K562 (cell line): ENCODE measurements at regions not wholly inside any gene's neighbourhood (a gene's known extent, or its start where the extent isn't known, plus 50 kb on each side); places are given as distances from the start of the nearest gene placed in this dataset.

Experiments
- ATAC-seq: fragments of 200-7000 bp; cut with Tn5 transposase; 3 replicates; pipeline ENCODE4 v1.9.1; 2020; ENCODE audit warnings: moderate library complexity
- BruUV-seq: library from RNA; stranded (reverse); fragments of 400-500 nt; replicated peaks from 2 replicates; lab custom pipeline; 2021; lab: Mats Ljungman, UMichigan
- CTCF ChIA-PET: fragments of 300-600 bp; formaldehyde crosslinking; extraction: SDS; loops from one replicate; lab custom pipeline; 2021; ENCODE audit warnings: low intra/inter-chr PET ratio; lab: Yijun Ruan, JAX
- POLR2A ChIA-PET: fragments of 300-600, 350-650 bp; sonication (Branson Sonifier 250); formaldehyde crosslinking; extraction: SDS; loops from one replicate; lab custom pipeline; 2021; ENCODE audit warnings: antibody characterized with exemption, inconsistent platforms; lab: Yijun Ruan, JAX
- DNase-seq, 4 experiments: peaks; one replicate each; pipeline versions ENCODE4 v3.0.0 to v3.0.0-alpha.2; 2011 to 2018; ENCODE audit warnings: low spot score in 3 of 4, mixed read lengths in 3 of 4; ENCODE audit errors: extremely low read depth in 1 of 4
- FAIRE-seq: peaks from 2 replicates; lab custom pipeline; 2011; peaks lifted over from hg19 to GRCh38; lab: Jason Lieb, UNC
- H2AFZ ChIP-seq: 2 replicates; pipeline ENCODE4 v1.6.0; 2011; ENCODE audit warnings: low read depth, low read length, control low read depth, inconsistent platforms
- H3K27ac ChIP-seq: fragments of 200-600 bp; 3 replicates; pipeline ENCODE4 v1.8.0; 2011; ENCODE audit warnings: low read depth, mild to moderate bottlenecking, control low read depth, inconsistent platforms, low read length, moderate library complexity, mixed read lengths; ENCODE audit errors: extremely low read depth
- H3K27me3 ChIP-seq, 2 experiments: fragments of 300-600 bp in 1 of 2; 2 replicates in 1 of 2; 3 replicates in 1 of 2; pipeline versions ENCODE4 v1.6.0 to v1.8.0; 2011; ENCODE audit warnings: inconsistent platforms in 2 of 2, low read length in 2 of 2, mild to moderate bottlenecking in 1 of 2, mixed read lengths in 1 of 2, moderate library complexity in 1 of 2; ENCODE audit not compliant: control insufficient read depth in 2 of 2, insufficient read depth in 2 of 2
- H3K36me3 ChIP-seq: fragments of 300-600 bp; 3 replicates; pipeline ENCODE4 v1.8.0; 2011; ENCODE audit warnings: mild to moderate bottlenecking, low read length, inconsistent platforms; ENCODE audit not compliant: control insufficient read depth, insufficient read depth
- H3K4me1 ChIP-seq, 2 experiments: fragments of 200-600 bp in 1 of 2; replicated peaks in 1 of 2; 2 replicates in 1 of 2; 3 replicates in 1 of 2; pipeline versions ENCODE4 v1.5.1 to v1.8.0; 2011; ENCODE audit warnings: inconsistent platforms in 2 of 2, low read length in 2 of 2, mild to moderate bottlenecking in 1 of 2, mixed read lengths in 1 of 2, moderate library complexity in 1 of 2; ENCODE audit not compliant: control insufficient read depth in 2 of 2, insufficient read depth in 2 of 2
- H3K4me2 ChIP-seq: 2 replicates; pipeline ENCODE4 v1.6.1; 2011; ENCODE audit warnings: low read length, control low read depth, inconsistent platforms, mixed read lengths; ENCODE audit not compliant: insufficient read depth
- H3K4me3 ChIP-seq: fragments of 200-600 bp; sonication (generic), shearing (Covaris generic); 2 replicates; pipeline ENCODE4 v1.5.1; 2016; ENCODE audit warnings: control low read depth, inconsistent platforms
- H3K79me2 ChIP-seq: fragments of 200-600 bp; 3 replicates; pipeline ENCODE4 v1.8.0; 2011; ENCODE audit warnings: low read length, inconsistent platforms; ENCODE audit not compliant: control insufficient read depth, insufficient read depth
- H3K9ac ChIP-seq, 2 experiments: 2 replicates each; pipeline versions ENCODE4 v1.6.0 to v1.6.1; 2011; ENCODE audit warnings: low read depth in 2 of 2, low read length in 2 of 2, control low read depth in 1 of 2, inconsistent platforms in 1 of 2, mild to moderate bottlenecking in 1 of 2, mixed read lengths in 1 of 2; ENCODE audit not compliant: insufficient read depth in 1 of 2
- H3K9me1 ChIP-seq: one replicate; pipeline ENCODE4 v1.6.0; 2011; ENCODE audit warnings: inconsistent platforms, mild to moderate bottlenecking, low read length, moderate library complexity; ENCODE audit not compliant: control insufficient read depth, insufficient read depth
- H3K9me3 ChIP-seq: replicated peaks from 2 replicates; pipeline ENCODE4 v1.5.1; 2011; ENCODE audit warnings: low read depth, low read length, inconsistent platforms; ENCODE audit not compliant: control insufficient read depth, insufficient read depth
- H4K20me1 ChIP-seq: replicated peaks from 2 replicates; pipeline ENCODE4 v1.6.1; 2011; ENCODE audit warnings: low read length, inconsistent platforms, mixed read lengths; ENCODE audit not compliant: control insufficient read depth, insufficient read depth
- BHLHE40 ChIP-seq: IDR thresholded peaks from 2 replicates; pipeline ENCODE4 v1.6.1; 2011; ENCODE audit warnings: low read length, improper control_type of control experiment
- CUX1 ChIP-seq: fragments of 200-800 bp; sonication (Bioruptor generic); IDR thresholded peaks from 2 replicates; pipeline ENCODE4 v1.6.1; 2016; ENCODE audit warnings: missing genetic modification characterization, missing compliant biosample characterization
- FOSL1 ChIP-seq: fragments of 200-800 bp; sonication (Bioruptor generic); conservative IDR thresholded peaks from 2 replicates; pipeline ENCODE4 v1.6.1; 2016; ENCODE audit warnings: missing genetic modification characterization, missing compliant biosample characterization
- GATA2 ChIP-seq: sonication (generic); formaldehyde crosslinking; IDR thresholded peaks from 2 replicates; pipeline ENCODE4 v1.4.0; 2020; ENCODE audit warnings: mild to moderate bottlenecking, missing genetic modification reagents
- MAFG ChIP-seq: fragments of 450-650 bp; conservative IDR thresholded peaks from 2 replicates; pipeline ENCODE4 v1.6.1; 2016; ENCODE audit warnings: missing genetic modification characterization, missing compliant biosample characterization
- PHTF2 ChIP-seq: fragments of 250-450 bp; sonication (Bioruptor Pico); IDR thresholded peaks from 2 replicates; pipeline ENCODE4 v1.5.0; 2021; ENCODE audit warnings: mild to moderate bottlenecking
- RBM22 ChIP-seq: fragments of 200-400 bp; formaldehyde crosslinking; IDR thresholded peaks from 2 replicates; pipeline ENCODE4 v1.6.1; 2018; ENCODE audit warnings: low read length, low read depth; ENCODE audit not compliant: poor library complexity, severe bottlenecking
- TAF1 ChIP-seq: IDR thresholded peaks from 2 replicates; pipeline ENCODE4 v1.6.1; 2011; ENCODE audit warnings: mild to moderate bottlenecking, low read length, moderate library complexity; ENCODE audit not compliant: insufficient read depth, control insufficient read depth, severe bottlenecking; ENCODE audit errors: extremely low read depth
- TFAM ChIP-seq: fragments of 250-450 bp; sonication (Bioruptor Pico); conservative IDR thresholded peaks from 2 replicates; pipeline ENCODE4 v1.5.0; 2021; ENCODE audit warnings: mild to moderate bottlenecking, moderate library complexity
- ZBTB8A ChIP-seq: fragments of 450-650 bp; IDR thresholded peaks from 2 replicates; pipeline ENCODE4 v1.6.1; 2018; ENCODE audit warnings: mild to moderate bottlenecking, moderate library complexity; ENCODE audit not compliant: partially characterized antibody
- ZNF77 ChIP-seq: fragments of 250-450 bp; sonication (Bioruptor Pico); IDR thresholded peaks from 2 replicates; pipeline ENCODE4 v1.5.0; 2020
- WGBS: fragments of 100-300 bp; shearing (Covaris generic); methylation state at CpG from one replicate; pipeline ENCODE4 v1.1.6; 2016; ENCODE audit warnings: low coverage, mixed read lengths; ENCODE audit not compliant: insufficient coverage; ENCODE audit errors: missing lambda C conversion rate; 5-methylcytosine and 5-hydroxymethylcytosine counted together
- in situ Hi-C: fragments of 300-500 bp; cut with MboI; formaldehyde crosslinking; loops from 4 replicates; pipeline ENCODE4 v1.15.0; 2018; ENCODE audit warnings: inconsistent platforms, mixed read lengths
- intact Hi-C: fragments of 100-400 bp; cut with micrococcal nuclease; formaldehyde crosslinking; loops from 2 replicates; pipeline ENCODE4 v1.14.2; 2022
- TF ChIP-seq, protein P1 (sequence below): sonication (generic); formaldehyde crosslinking; IDR thresholded peaks from 2 replicates; pipeline ENCODE4 v1.8.1; 2023; ENCODE audit warnings: mild to moderate bottlenecking, missing genetic modification reagents
- TF ChIP-seq, protein P2 (sequence below): fragments of 450-650 bp; IDR thresholded peaks from 2 replicates; pipeline ENCODE4 v1.6.1; 2017; ENCODE audit warnings: antibody characterized with exemption

DNA sequence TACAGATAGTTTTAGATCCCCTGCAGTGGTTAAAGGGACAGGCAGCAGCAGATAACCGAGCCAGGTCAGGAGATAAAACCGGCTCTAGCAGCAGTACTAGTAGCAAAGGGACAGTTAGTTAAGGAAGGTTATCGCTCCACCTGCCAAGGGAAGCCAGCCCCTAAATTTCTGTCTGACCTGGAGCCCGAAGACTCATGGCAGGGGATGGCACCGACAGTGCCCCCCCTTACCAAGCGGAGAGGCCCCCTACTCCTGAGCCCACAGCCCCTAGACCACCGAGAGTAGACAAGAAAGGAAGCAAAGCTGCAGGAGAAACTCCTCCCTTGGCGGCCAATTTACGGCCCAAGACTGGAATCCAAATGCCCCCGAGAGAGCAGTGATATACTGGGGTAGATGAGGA is 61.3 kb upstream of the MAGEC2 start:
- Histone ChIP-seq H2AFZ (no peak overlapping the region), H3K4me1 (no peaks in the 10 kb centered on the region), H4K20me1 (no peaks in the 10 kb centered on the region), H3K4me2 (no peak overlapping the region), H3K9me1 (no peaks in the 10 kb centered on the region), H3K79me2 (no peaks in the 10 kb centered on the region), H3K9me3 (no peaks in the 10 kb centered on the region), H3K36me3 (no peaks in the 10 kb centered on the region), H3K27me3 (no peaks in the 10 kb centered on the region), H3K9ac (no peak overlapping the region), H3K27ac (no peak overlapping the region), H3K4me3 (no peak overlapping the region)
- no peak for FAIRE-seq
- CTCF ChIA-PET = no interaction called here
- no TSS peak for BruUV-seq
- no peak for DNase-seq
- in situ Hi-C loops = no loop called here
- ATAC-seq = no peak
- 0% methylated on average over 10 of the region's 10 CpGs for WGBS
- POLR2A ChIA-PET = no interaction called here
- intact Hi-C loops = no loop called here
- TF ChIP-seq ZNF77 (no peak), MAFG (tag) (no peak), FOSL1 (no peak), CUX1 (CRISPR knock-in tag) (no peak), BHLHE40 (no peak), PHTF2 (CRISPR knock-in tag) (no peak), RBM22 (no peak), GATA2 (CRISPR knock-in tag) (no peak), ZBTB8A (no peak), TAF1 (no peak), TFAM (CRISPR knock-in tag) (no peak)
- TF ChIP-seq, protein P1, sequence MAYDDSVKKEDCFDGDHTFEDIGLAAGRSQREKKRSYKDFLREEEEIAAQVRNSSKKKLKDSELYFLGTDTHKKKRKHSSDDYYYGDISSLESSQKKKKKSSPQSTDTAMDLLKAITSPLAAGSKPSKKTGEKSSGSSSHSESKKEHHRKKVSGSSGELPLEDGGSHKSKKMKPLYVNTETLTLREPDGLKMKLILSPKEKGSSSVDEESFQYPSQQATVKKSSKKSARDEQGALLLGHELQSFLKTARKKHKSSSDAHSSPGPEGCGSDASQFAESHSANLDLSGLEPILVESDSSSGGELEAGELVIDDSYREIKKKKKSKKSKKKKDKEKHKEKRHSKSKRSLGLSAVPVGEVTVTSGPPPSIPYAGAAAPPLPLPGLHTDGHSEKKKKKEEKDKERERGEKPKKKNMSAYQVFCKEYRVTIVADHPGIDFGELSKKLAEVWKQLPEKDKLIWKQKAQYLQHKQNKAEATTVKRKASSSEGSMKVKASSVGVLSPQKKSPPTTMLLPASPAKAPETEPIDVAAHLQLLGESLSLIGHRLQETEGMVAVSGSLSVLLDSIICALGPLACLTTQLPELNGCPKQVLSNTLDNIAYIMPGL (CRISPR knock-in tag) = no peak
- TF ChIP-seq, protein P2, sequence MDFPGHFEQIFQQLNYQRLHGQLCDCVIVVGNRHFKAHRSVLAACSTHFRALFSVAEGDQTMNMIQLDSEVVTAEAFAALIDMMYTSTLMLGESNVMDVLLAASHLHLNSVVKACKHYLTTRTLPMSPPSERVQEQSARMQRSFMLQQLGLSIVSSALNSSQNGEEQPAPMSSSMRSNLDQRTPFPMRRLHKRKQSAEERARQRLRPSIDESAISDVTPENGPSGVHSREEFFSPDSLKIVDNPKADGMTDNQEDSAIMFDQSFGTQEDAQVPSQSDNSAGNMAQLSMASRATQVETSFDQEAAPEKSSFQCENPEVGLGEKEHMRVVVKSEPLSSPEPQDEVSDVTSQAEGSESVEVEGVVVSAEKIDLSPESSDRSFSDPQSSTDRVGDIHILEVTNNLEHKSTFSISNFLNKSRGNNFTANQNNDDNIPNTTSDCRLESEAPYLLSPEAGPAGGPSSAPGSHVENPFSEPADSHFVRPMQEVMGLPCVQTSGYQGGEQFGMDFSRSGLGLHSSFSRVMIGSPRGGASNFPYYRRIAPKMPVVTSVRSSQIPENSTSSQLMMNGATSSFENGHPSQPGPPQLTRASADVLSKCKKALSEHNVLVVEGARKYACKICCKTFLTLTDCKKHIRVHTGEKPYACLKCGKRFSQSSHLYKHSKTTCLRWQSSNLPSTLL = no peak
